Erythroblast (primary cell): ENCODE measurements at regions not wholly inside any gene's neighbourhood (a gene's known extent, or its start where the extent isn't known, plus 50 kb on each side); places are given as distances from the start of the nearest gene placed in this dataset.

Experiments used
- DNase-seq, 2 experiments: peaks; one replicate each; lab custom pipeline; 2025; lab: John Stamatoyannopoulos, UW
- GATA1 ChIP-seq: IDR thresholded peaks from 2 replicates; pipeline ENCODE4 v1.6.1; 2011; ENCODE audit warnings: low read depth, mild to moderate bottlenecking, control low read depth, low read length, moderate library complexity
- POLR2A ChIP-seq: IDR thresholded peaks from 2 replicates; pipeline ENCODE4 v1.6.1; 2011; ENCODE audit warnings: mild to moderate bottlenecking, low read length

GRCh38 chr5:88509403-88509802 lies 240.8 kb upstream of the TMEM161B start:
- TF ChIP-seq GATA1 (no peak), POLR2A (no peak)
- peak; percentile 0 to 9 for DNase-seq

- DNase-seq: no peak
- TF ChIP-seq POLR2A (no peak), GATA1 (no peak)
Observed at GRCh38 chr5:88507261-88507660, 238.6 kb upstream of the TMEM161B start.

GRCh38 chr5:88503406-88503805 lies 234.8 kb upstream of the TMEM161B start:
- no peak for DNase-seq
- TF ChIP-seq POLR2A: no peak
- no peak for TF ChIP-seq GATA1

- TF ChIP-seq POLR2A (no peak), GATA1 (no peak)
- no peak for DNase-seq
Observed at GRCh38 chr5:88503041-88503345, 234.3 kb upstream of the TMEM161B start.

- no peak for DNase-seq
- TF ChIP-seq GATA1 (no peak), POLR2A (no peak)
Observed at GRCh38 chr5:88502179-88503040, 233.8 kb upstream of the TMEM161B start.

- DNase-seq: no peak
- no peak for TF ChIP-seq GATA1
- no peak for TF ChIP-seq POLR2A
Observed at GRCh38 chr5:88495810-88496209, 227.2 kb upstream of the TMEM161B start.

- TF ChIP-seq POLR2A (no peak), GATA1 (no peak)
- no peak for DNase-seq
Observed at GRCh38 chr5:88490874-88491273, 222.2 kb upstream of the TMEM161B start.

- DNase-seq: no peak
- TF ChIP-seq POLR2A (no peak), GATA1 (no peak)
Observed at GRCh38 chr5:88489364-88489763, 220.7 kb upstream of the TMEM161B start.

GRCh38 chr5:88488561-88488960 lies 219.9 kb upstream of the TMEM161B start:
- DNase-seq: no peak
- TF ChIP-seq POLR2A (no peak), GATA1 (no peak)

GRCh38 chr5:88488130-88488529 lies 219.5 kb upstream of the TMEM161B start:
- TF ChIP-seq POLR2A: no peak
- no peak for DNase-seq

- DNase-seq: no peak
- no peak for TF ChIP-seq POLR2A
- TF ChIP-seq GATA1: no peak
Observed at GRCh38 chr5:88487066-88487465, 218.4 kb upstream of the TMEM161B start.

- TF ChIP-seq GATA1: no peak
- TF ChIP-seq POLR2A: no peak
- no peak for DNase-seq
Observed at GRCh38 chr5:88486431-88486830, 217.8 kb upstream of the TMEM161B start.

- TF ChIP-seq GATA1: no peak
- no peak for TF ChIP-seq POLR2A
- DNase-seq: no peak
Observed at GRCh38 chr5:88485531-88485930, 216.9 kb upstream of the TMEM161B start.

- no peak for DNase-seq
- TF ChIP-seq POLR2A: no peak
- no peak for TF ChIP-seq GATA1
Observed at GRCh38 chr5:88483964-88484672, 215.5 kb upstream of the TMEM161B start.
